ENCODE measurements at regions not wholly inside any gene's neighbourhood (a gene's known extent, or its start where the extent isn't known, plus 50 kb on each side); places are given as distances from the start of the nearest gene placed in this dataset.
"Not testable (repeated sequence)": the region's sequence is repeated elsewhere in the genome, so short reads cannot be mapped to it uniquely, and the experiment has no call there.

DNA sequence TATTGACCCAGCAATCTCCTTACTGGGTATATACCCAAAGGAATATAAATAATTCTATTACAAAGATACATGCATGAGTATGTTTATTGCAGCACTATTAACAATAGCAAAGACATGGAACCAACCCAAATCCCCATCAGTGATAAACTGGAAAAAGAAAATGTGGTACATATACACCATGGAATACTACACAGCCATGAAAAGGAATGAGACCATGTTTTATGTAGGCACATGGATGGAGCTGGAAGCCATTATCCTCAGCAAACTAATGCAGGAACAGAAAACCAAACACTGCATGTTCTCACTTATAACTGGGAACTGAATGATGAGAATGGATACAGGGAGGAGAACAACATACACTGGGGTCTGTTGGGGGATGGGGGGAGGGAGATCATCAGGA lies 489.7 kb upstream of the KLF6 start:
- H3K27me3 Mint-ChIP-seq; DNase-seq (ENCODE audit: low spot score in 2 of 2); H3K9me3 Mint-ChIP-seq; H3K4me1 Mint-ChIP-seq; ATAC-seq (ENCODE audit: low read depth); H3K4me3 Mint-ChIP-seq; H3K36me3 Mint-ChIP-seq; H3K27ac Mint-ChIP-seq: not testable (repeated sequence)

- H3K27ac Mint-ChIP-seq = no peak overlapping the region
- peaks cover 8% of the 10 kb centered on the region for H3K4me1 Mint-ChIP-seq
- ATAC-seq (ENCODE audit: low read depth) = no peak
- no peak for DNase-seq (ENCODE audit: low spot score in 2 of 2)
- peaks cover 5% of the 10 kb centered on the region for H3K27me3 Mint-ChIP-seq
- no peaks in the 10 kb centered on the region for H3K36me3 Mint-ChIP-seq
- H3K4me3 Mint-ChIP-seq = no peak overlapping the region
- peaks cover 2% of the 10 kb centered on the region for H3K9me3 Mint-ChIP-seq
Observed at GRCh38 chr10:4271193-4271592, 486.2 kb upstream of the KLF6 start.

- H3K4me1 Mint-ChIP-seq = peaks cover 8% of the 10 kb centered on the region
- peaks cover 2% of the 10 kb centered on the region for H3K9me3 Mint-ChIP-seq
- H3K27me3 Mint-ChIP-seq = peaks cover 5% of the 10 kb centered on the region
- DNase-seq (ENCODE audit: low spot score in 2 of 2) (no peak), ATAC-seq (ENCODE audit: low read depth) (no peak)
- no peak overlapping the region for H3K27ac Mint-ChIP-seq
- H3K36me3 Mint-ChIP-seq = no peaks in the 10 kb centered on the region
- no peak overlapping the region for H3K4me3 Mint-ChIP-seq
Observed at GRCh38 chr10:4270116-4270515, 485.1 kb upstream of the KLF6 start.

DNA sequence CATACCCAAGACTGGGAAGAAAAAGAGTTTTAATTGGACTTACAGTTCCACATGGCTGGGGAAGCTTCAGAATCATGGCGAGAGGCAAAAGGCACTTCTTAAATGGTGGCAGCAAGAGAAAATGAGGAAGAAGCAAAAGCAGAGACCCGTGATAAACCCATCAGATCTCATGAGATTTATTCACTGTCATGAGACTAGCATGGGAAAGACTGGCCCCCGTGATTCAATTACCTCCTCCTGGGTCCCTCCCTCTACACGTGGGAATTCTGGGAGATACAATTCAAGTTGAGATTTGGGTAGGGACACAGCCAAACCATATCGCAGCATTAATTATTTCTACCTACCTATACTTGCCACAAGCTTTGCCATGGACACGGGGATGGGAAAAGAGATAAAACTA lies 483.5 kb upstream of the KLF6 start:
- not testable (repeated sequence) for H3K36me3 Mint-ChIP-seq; DNase-seq (ENCODE audit: low spot score in 2 of 2); H3K4me3 Mint-ChIP-seq; H3K27me3 Mint-ChIP-seq; H3K4me1 Mint-ChIP-seq; H3K9me3 Mint-ChIP-seq; ATAC-seq (ENCODE audit: low read depth)
- peak overlapping the region; percentile 22 for H3K27ac Mint-ChIP-seq

DNA sequence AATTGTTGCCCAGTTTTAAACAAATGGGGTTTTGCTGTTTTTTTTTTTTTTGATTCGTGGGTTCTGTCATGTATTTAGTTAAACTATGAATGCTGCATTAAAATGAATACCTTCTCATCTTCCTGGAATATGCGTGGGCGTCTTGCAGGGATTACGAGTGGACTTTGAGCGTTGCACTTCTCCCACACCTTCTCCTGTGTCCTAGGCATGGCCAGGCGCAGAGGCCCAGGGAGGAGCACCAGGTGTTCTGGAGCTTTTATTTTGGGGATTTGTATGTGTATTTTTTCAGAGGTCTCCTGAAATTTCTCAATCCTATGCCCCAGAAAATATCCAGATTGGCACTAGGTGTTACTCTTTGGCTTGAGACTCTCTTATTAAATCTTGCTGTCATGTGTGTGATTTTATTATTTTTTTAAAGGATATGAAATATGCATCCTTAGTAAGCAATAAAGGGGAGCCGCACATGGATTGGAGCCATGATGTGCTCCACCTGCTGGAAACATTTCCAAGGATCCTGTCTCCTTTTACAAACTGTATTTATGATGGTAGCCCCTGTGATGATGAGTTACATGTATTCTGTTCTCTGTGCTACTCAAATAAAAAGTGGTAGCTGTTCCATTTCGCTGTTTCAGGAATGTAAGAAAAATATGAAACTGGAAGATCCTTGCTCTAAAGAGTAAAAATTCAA lies 482.2 kb upstream of the KLF6 start:
- H3K36me3 Mint-ChIP-seq = no peaks in the 10 kb centered on the region
- H3K27ac Mint-ChIP-seq = no peak overlapping the region
- no peak overlapping the region for H3K4me3 Mint-ChIP-seq
- ATAC-seq (ENCODE audit: low read depth) = no peak
- peaks cover 8% of the 10 kb centered on the region for H3K4me1 Mint-ChIP-seq
- DNase-seq (ENCODE audit: low spot score in 2 of 2) = no peak
- peaks cover 2% of the 10 kb centered on the region for H3K9me3 Mint-ChIP-seq
- peaks cover 2% of the 10 kb centered on the region for H3K27me3 Mint-ChIP-seq

DNA sequence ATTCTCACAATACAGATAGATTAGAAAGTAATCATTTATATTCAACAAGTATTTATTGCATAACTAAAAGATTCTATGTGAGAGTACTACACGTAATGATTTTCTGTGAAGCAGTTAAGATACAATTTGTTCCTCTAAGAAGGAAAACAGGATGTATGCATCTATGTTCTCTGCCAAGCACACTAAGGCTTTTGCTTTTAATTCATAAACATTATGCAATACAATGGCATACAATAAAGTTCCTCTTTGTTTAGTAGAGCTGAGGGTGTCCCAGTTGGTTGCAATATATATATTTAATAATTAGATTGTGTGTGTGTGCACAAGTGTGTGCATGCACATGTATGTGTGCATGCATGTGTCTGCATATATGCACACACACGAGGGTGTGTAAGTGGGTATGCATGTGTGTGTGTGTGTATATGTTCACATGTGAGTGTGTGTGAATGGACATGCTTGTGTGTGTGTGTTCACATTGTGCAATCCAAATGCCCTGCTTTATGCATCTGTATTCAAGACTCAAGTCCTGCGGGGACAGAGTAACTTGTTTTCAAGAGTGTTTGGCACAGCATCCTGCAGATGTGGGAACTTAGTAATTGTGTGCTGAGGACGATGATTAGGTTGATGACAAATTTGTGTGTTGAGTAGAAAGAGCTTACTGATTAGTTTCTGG lies 481.5 kb upstream of the KLF6 start:
- peaks cover 8% of the 10 kb centered on the region for H3K4me1 Mint-ChIP-seq
- no peak overlapping the region for H3K4me3 Mint-ChIP-seq
- peaks cover 2% of the 10 kb centered on the region for H3K9me3 Mint-ChIP-seq
- H3K27me3 Mint-ChIP-seq = peaks cover 2% of the 10 kb centered on the region
- ATAC-seq (ENCODE audit: low read depth) (no peak), DNase-seq (ENCODE audit: low spot score in 2 of 2) (no peak)
- no peaks in the 10 kb centered on the region for H3K36me3 Mint-ChIP-seq
- H3K27ac Mint-ChIP-seq = no peak overlapping the region

- Mint-ChIP-seq H3K9me3 (peaks cover 2% of the 10 kb centered on the region), H3K36me3 (no peaks in the 10 kb centered on the region), H3K27me3 (peaks cover 2% of the 10 kb centered on the region), H3K4me3 (no peak overlapping the region), H3K27ac (no peak overlapping the region), H3K4me1 (peaks cover 8% of the 10 kb centered on the region)
- ATAC-seq (ENCODE audit: low read depth) (no peak), DNase-seq (ENCODE audit: low spot score in 2 of 2) (no peak)
Observed at GRCh38 chr10:4265964-4266363, 481.0 kb upstream of the KLF6 start.

- Mint-ChIP-seq H3K27ac (no peak overlapping the region), H3K36me3 (no peaks in the 10 kb centered on the region), H3K27me3 (peaks cover 2% of the 10 kb centered on the region), H3K4me3 (no peak overlapping the region), H3K4me1 (peaks cover 8% of the 10 kb centered on the region), H3K9me3 (peaks cover 2% of the 10 kb centered on the region)
- DNase-seq (ENCODE audit: low spot score in 2 of 2) = no peak
- ATAC-seq (ENCODE audit: low read depth) = no peak
Observed at GRCh38 chr10:4264209-4264865, 479.3 kb upstream of the KLF6 start.

DNA sequence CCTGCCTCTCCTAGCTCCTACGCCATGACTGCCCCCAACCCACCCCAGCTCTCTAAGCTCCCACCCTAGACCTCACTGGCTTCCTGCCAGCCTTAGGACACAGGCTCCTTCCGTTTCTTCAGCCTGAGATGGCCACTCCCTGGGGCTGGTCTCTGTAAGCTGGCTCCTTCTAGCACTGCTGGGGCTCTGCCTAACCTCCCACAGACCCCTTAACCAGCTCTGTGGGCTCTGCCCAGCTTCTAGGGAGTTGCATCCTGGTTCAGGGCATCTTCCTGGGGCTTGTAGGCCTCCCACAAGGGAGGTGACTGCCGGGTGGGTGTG lies 478.6 kb upstream of the KLF6 start:
- Mint-ChIP-seq H3K4me3 (no peak overlapping the region), H3K4me1 (peaks cover 5% of the 10 kb centered on the region), H3K27me3 (peaks cover 2% of the 10 kb centered on the region), H3K9me3 (no peaks in the 10 kb centered on the region), H3K36me3 (no peaks in the 10 kb centered on the region), H3K27ac (no peak overlapping the region)
- ATAC-seq (ENCODE audit: low read depth) = no peak
- DNase-seq (ENCODE audit: low spot score in 2 of 2) = no peak

GRCh38 chr10:4262870-4263600 lies 478.0 kb upstream of the KLF6 start:
- no peak for DNase-seq (ENCODE audit: low spot score in 2 of 2)
- Mint-ChIP-seq H3K27me3 (peaks cover 2% of the 10 kb centered on the region), H3K4me1 (peaks cover 2% of the 10 kb centered on the region), H3K36me3 (no peaks in the 10 kb centered on the region), H3K27ac (no peak overlapping the region), H3K4me3 (no peak overlapping the region), H3K9me3 (no peaks in the 10 kb centered on the region)
- no peak for ATAC-seq (ENCODE audit: low read depth)

DNA sequence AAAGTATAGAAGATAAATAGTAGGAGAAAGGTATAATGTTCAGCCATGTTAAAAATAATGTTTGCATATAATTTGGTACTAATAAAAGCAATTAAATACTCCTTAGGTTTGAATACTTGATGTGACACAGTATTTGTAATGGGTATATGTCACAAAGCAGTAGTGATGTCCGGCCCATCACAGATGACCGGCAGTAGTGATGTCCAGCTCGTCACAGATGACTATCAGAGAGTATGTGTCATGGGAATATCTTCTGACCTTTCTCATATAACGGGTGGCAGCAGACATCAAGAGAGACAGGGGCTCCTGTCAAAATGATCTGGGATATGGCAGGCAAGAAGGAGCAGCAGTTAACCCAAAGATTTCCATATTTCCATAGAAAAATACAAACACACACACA lies 477.4 kb upstream of the KLF6 start:
- H3K27me3 Mint-ChIP-seq = peaks cover 2% of the 10 kb centered on the region
- ATAC-seq (ENCODE audit: low read depth) (no peak), DNase-seq (ENCODE audit: low spot score in 2 of 2) (no peak)
- H3K36me3 Mint-ChIP-seq = no peaks in the 10 kb centered on the region
- no peaks in the 10 kb centered on the region for H3K9me3 Mint-ChIP-seq
- H3K27ac Mint-ChIP-seq = no peak overlapping the region
- H3K4me3 Mint-ChIP-seq = no peak overlapping the region
- peaks cover 2% of the 10 kb centered on the region for H3K4me1 Mint-ChIP-seq

- DNase-seq (ENCODE audit: low spot score in 2 of 2) (no peak), ATAC-seq (ENCODE audit: low read depth) (no peak)
- H3K36me3 Mint-ChIP-seq = no peaks in the 10 kb centered on the region
- no peak overlapping the region for H3K27ac Mint-ChIP-seq
- no peak overlapping the region for H3K4me3 Mint-ChIP-seq
- no peaks in the 10 kb centered on the region for H3K27me3 Mint-ChIP-seq
- H3K9me3 Mint-ChIP-seq = peaks cover under 1% of the 10 kb centered on the region
- no peaks in the 10 kb centered on the region for H3K4me1 Mint-ChIP-seq
Observed at GRCh38 chr10:4260483-4261124, 475.6 kb upstream of the KLF6 start.

- peaks cover 5% of the 10 kb centered on the region for H3K9me3 Mint-ChIP-seq
- H3K27ac Mint-ChIP-seq = no peak overlapping the region
- no peak for ATAC-seq (ENCODE audit: low read depth)
- no peak overlapping the region for H3K4me3 Mint-ChIP-seq
- DNase-seq (ENCODE audit: low spot score in 2 of 2) = no peak
- peaks cover 7% of the 10 kb centered on the region for H3K27me3 Mint-ChIP-seq
- no peaks in the 10 kb centered on the region for H3K4me1 Mint-ChIP-seq
- no peaks in the 10 kb centered on the region for H3K36me3 Mint-ChIP-seq
Observed at GRCh38 chr10:4257939-4258465, 473.0 kb upstream of the KLF6 start.

DNA sequence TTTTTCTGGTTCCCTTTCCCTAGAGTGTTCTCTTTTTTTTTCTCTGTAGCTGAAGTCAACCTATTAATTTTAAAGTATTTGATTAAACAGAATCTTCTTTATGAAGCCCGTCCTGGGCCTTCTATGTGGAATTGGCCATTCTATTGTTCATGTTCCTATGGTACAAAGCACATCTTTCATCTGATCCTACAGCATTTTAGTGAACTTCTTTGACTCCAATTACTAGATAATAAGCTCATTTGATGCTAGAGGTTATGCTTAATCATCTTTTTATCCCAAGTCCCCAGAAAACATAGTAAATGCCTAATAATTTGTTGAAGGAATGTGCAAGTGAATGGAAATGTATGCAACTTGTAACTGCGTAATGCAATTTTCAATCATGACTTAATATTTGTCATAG lies 472.0 kb upstream of the KLF6 start:
- no peak for DNase-seq (ENCODE audit: low spot score in 2 of 2)
- Mint-ChIP-seq H3K27me3 (peaks cover 7% of the 10 kb centered on the region), H3K27ac (no peak overlapping the region), H3K4me1 (no peaks in the 10 kb centered on the region), H3K9me3 (peaks cover 5% of the 10 kb centered on the region), H3K4me3 (no peak overlapping the region), H3K36me3 (no peaks in the 10 kb centered on the region)
- ATAC-seq (ENCODE audit: low read depth) = no peak

Measured in memory B cell (primary cell).